ENCODE measurements at regions not wholly inside any gene's neighbourhood (a gene's known extent, or its start where the extent isn't known, plus 50 kb on each side); places are given as distances from the start of the nearest gene placed in this dataset.
"Not testable (repeated sequence)": the region's sequence is repeated elsewhere in the genome, so short reads cannot be mapped to it uniquely, and the experiment has no call there.

DNA sequence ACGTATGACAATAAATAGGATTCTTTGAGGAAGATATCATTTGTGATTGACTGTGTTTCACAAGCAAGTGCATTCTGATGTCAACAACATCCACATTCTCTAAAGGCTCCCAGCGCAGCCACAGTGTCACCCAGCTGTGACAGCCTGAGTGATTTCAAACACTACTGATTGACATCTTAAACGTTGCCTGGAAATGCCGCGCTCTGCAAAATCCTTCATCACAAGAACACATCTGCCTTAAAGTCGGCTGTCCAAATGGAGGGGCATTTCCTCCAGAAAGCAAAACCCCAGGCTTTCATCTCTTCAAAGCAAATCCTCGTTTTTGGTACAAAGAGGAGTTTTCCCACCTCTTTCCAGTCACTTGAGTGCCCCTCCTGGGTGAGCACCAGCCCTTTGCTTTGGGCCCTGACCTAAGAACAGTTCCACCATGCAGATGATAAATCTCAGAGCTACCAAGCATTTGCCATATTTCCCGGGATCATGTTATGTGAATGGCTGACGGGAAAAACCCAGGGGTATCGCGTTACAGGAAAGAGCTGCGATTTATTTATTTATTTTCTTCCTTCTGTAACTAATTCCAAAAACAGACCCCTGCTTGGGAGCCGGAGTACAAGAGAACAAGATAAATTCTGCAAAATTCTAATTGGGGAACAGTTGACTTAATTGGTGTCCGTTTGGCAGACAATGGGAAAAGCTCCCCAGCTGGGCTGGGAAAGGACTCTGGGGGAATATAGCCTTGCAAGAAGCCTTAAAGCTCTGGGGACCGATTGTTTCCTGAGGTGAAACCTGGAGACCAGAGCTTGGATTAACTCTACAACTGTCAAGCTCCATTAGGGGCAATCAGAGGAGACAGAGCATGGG, 703.8 kb upstream of the NR2F2 start:
- peaks cover 11% of the 10 kb centered on the region; the same call in 1 of the 2 replicates for H3K4me1 ChIP-seq (ENCODE audit: control insufficient read depth, insufficient read depth, low read length)
- no peaks in the 10 kb centered on the region for H3K36me3 ChIP-seq (ENCODE audit: control insufficient read depth, insufficient read depth, low read length)
- H3K9me3 ChIP-seq (ENCODE audit: control insufficient read depth, insufficient read depth, low read length), result no peaks in the 10 kb centered on the region
- H3K9ac ChIP-seq (ENCODE audit: low read depth, low read length), result no peak overlapping the region
- no peak overlapping the region for H3K4me3 ChIP-seq (ENCODE audit: low read depth, low read length)
- H3K27ac ChIP-seq (ENCODE audit: low read depth, low read length), result peak overlapping the region; percentile 18
- H3K27me3 ChIP-seq (ENCODE audit: control insufficient read depth, insufficient read depth, low read length), result no peaks in the 10 kb centered on the region

DNA sequence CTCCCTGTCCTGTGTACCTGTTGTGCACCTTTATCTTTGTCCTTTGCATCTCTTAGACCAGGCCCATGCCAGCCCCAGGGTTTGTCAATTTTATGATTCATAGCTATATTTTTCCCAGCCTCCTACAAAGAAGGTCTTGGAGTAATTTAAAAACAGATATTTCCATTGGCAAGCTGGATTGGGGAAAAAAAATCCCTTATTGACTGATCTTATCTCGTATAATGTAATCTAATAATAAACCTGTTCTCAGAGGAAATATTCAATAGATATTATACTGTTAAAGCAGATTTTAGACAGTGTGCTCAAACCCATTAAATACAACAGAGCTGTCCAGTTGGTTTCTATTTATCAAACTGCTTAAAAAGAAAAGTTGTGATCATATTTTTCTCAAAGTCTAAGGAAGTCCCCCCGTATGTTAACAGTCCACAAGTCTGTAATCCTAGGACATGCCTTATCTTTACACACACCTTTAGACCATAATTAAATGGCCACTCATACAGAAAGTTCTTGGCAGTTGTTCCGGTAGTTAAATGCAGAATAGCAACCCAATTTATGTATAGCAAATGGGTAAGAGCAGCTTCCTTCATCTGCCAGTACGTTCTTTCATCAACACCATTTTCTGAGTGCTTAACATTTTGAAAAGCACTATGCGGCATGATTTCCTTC, 700.9 kb upstream of the NR2F2 start:
- no peaks in the 10 kb centered on the region for H3K27me3 ChIP-seq (ENCODE audit: control insufficient read depth, insufficient read depth, low read length)
- H3K4me3 ChIP-seq (ENCODE audit: low read depth, low read length), result no peak overlapping the region
- H3K36me3 ChIP-seq (ENCODE audit: control insufficient read depth, insufficient read depth, low read length), result no peaks in the 10 kb centered on the region
- no peak overlapping the region for H3K9ac ChIP-seq (ENCODE audit: low read depth, low read length)
- H3K9me3 ChIP-seq (ENCODE audit: control insufficient read depth, insufficient read depth, low read length), result no peaks in the 10 kb centered on the region
- H3K4me1 ChIP-seq (ENCODE audit: control insufficient read depth, insufficient read depth, low read length), result peaks cover 11% of the 10 kb centered on the region; the same call in 1 of the 2 replicates
- H3K27ac ChIP-seq (ENCODE audit: low read depth, low read length), result no peak overlapping the region

DNA sequence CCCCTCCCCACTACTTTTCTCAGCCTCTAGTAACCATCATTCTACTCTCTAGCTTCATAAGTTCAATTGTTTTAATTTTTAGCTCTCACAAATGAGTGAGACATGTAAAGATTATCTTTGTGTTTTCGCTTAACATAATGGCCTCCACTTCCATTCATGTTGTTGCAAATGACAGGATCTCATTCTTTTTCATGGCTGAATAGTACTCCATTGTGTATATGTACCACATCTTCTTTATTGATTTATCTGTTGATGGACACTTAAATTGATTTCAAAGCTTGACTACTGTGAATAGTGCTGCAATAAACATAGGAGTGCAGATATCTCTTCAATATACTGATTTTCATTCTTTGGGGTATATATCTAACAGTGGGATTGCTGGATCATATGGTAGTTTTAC, 699.8 kb upstream of the NR2F2 start:
- Histone ChIP-seq H3K9ac (ENCODE audit: low read depth, low read length) (no peak overlapping the region), H3K27ac (ENCODE audit: low read depth, low read length) (no peak overlapping the region), H3K36me3 (ENCODE audit: control insufficient read depth, insufficient read depth, low read length) (no peaks in the 10 kb centered on the region), H3K9me3 (ENCODE audit: control insufficient read depth, insufficient read depth, low read length) (no peaks in the 10 kb centered on the region), H3K4me1 (ENCODE audit: control insufficient read depth, insufficient read depth, low read length) (peaks cover 11% of the 10 kb centered on the region; the same call in 1 of the 2 replicates), H3K27me3 (ENCODE audit: control insufficient read depth, insufficient read depth, low read length) (no peaks in the 10 kb centered on the region), H3K4me3 (ENCODE audit: low read depth, low read length) (no peak overlapping the region)

DNA sequence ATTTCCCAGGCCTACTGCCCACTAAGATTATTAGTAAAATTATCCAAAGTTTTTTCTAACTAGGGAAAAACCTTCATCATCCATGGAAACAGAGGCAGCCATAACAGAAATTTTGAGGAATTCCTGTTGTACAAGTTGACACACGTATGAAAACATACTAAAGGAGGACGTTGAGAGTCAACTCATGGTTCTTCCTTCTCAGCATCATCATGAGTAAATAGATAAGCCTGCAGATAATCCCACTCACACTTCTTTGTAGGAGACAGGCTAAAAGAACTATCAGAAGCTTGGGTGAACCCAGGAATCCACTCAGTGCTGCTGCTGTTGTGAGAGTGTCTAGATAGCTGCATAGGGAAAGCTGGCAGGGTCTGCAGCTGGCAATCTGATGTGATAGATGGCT, 694.8 kb upstream of the NR2F2 start:
- Histone ChIP-seq H3K36me3 (ENCODE audit: control insufficient read depth, insufficient read depth, low read length) (no peaks in the 10 kb centered on the region), H3K4me3 (ENCODE audit: low read depth, low read length) (no peak overlapping the region), H3K4me1 (ENCODE audit: control insufficient read depth, insufficient read depth, low read length) (no peaks in the 10 kb centered on the region), H3K9ac (ENCODE audit: low read depth, low read length) (no peak overlapping the region), H3K9me3 (ENCODE audit: control insufficient read depth, insufficient read depth, low read length) (no peaks in the 10 kb centered on the region), H3K27me3 (ENCODE audit: control insufficient read depth, insufficient read depth, low read length) (no peaks in the 10 kb centered on the region), H3K27ac (ENCODE audit: low read depth, low read length) (no peak overlapping the region)

DNA sequence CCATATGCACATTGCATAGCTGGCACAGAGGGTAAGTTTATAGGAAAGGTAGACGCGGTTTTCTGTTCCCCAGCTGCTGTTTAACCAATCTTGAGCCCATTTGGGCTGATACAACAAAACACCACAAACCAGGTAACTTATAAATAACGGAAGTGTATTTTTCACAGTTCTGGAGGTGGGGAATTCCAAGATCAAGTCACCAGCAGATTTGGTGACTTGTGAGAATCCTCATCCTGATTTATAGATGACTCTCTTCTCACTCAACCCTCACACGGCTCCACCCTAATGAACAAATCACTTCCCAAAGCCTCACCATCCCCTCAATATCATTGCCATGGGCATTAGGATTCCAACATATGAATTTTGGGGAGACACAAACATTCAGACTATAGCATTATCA, 694.4 kb upstream of the NR2F2 start:
- Histone ChIP-seq H3K4me1 (ENCODE audit: control insufficient read depth, insufficient read depth, low read length) (no peaks in the 10 kb centered on the region), H3K27me3 (ENCODE audit: control insufficient read depth, insufficient read depth, low read length) (no peaks in the 10 kb centered on the region), H3K36me3 (ENCODE audit: control insufficient read depth, insufficient read depth, low read length) (no peaks in the 10 kb centered on the region), H3K9ac (ENCODE audit: low read depth, low read length) (no peak overlapping the region), H3K4me3 (ENCODE audit: low read depth, low read length) (no peak overlapping the region), H3K9me3 (ENCODE audit: control insufficient read depth, insufficient read depth, low read length) (no peaks in the 10 kb centered on the region), H3K27ac (ENCODE audit: low read depth, low read length) (no peak overlapping the region)

DNA sequence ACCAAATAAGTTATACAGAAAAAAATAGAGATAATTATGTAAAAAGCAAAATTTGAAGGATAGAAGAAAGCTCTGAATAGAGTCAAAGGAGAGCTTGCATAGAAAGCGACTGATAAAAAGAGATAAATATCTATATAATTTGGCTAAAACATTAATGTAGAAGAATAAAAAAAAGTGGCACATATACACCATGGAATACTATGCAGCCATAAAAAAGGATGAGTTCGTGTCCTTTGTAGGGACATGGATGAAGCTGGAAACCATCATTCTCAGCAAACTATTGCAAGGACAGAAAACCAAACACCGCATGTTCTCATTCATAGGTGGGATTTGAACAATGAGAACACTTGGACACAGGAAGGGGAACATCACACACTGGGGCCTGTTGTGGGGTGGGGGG, 693.3 kb upstream of the NR2F2 start:
- not testable (repeated sequence) for H3K27ac ChIP-seq (ENCODE audit: low read depth, low read length); H3K4me1 ChIP-seq (ENCODE audit: control insufficient read depth, insufficient read depth, low read length); H3K9me3 ChIP-seq (ENCODE audit: control insufficient read depth, insufficient read depth, low read length); H3K27me3 ChIP-seq (ENCODE audit: control insufficient read depth, insufficient read depth, low read length); H3K4me3 ChIP-seq (ENCODE audit: low read depth, low read length); H3K9ac ChIP-seq (ENCODE audit: low read depth, low read length); H3K36me3 ChIP-seq (ENCODE audit: control insufficient read depth, insufficient read depth, low read length)

DNA sequence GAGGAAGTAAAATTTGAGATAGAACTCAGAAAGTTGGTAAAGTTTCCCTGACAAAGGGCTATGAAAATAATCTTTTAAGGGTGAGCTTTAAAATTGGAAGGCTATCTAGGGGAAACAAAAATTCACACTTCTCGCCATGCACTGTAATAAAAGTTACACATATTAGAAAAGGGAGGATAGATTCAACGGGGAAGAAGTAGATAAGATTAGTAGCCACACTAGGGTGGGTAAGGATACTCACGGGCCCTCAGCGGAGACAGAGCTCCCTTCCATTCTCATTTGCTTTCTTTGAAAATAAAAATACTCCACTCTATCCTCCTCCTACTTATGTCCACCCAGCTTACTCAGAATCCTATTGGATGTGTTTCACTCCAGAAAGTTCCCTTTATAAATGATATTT, 691.3 kb upstream of the NR2F2 start:
- no peaks in the 10 kb centered on the region for H3K27me3 ChIP-seq (ENCODE audit: control insufficient read depth, insufficient read depth, low read length)
- H3K36me3 ChIP-seq (ENCODE audit: control insufficient read depth, insufficient read depth, low read length), result no peaks in the 10 kb centered on the region
- no peak overlapping the region for H3K9ac ChIP-seq (ENCODE audit: low read depth, low read length)
- H3K27ac ChIP-seq (ENCODE audit: low read depth, low read length), result no peak overlapping the region
- no peaks in the 10 kb centered on the region for H3K9me3 ChIP-seq (ENCODE audit: control insufficient read depth, insufficient read depth, low read length)
- no peak overlapping the region for H3K4me3 ChIP-seq (ENCODE audit: low read depth, low read length)
- no peaks in the 10 kb centered on the region for H3K4me1 ChIP-seq (ENCODE audit: control insufficient read depth, insufficient read depth, low read length)

DNA sequence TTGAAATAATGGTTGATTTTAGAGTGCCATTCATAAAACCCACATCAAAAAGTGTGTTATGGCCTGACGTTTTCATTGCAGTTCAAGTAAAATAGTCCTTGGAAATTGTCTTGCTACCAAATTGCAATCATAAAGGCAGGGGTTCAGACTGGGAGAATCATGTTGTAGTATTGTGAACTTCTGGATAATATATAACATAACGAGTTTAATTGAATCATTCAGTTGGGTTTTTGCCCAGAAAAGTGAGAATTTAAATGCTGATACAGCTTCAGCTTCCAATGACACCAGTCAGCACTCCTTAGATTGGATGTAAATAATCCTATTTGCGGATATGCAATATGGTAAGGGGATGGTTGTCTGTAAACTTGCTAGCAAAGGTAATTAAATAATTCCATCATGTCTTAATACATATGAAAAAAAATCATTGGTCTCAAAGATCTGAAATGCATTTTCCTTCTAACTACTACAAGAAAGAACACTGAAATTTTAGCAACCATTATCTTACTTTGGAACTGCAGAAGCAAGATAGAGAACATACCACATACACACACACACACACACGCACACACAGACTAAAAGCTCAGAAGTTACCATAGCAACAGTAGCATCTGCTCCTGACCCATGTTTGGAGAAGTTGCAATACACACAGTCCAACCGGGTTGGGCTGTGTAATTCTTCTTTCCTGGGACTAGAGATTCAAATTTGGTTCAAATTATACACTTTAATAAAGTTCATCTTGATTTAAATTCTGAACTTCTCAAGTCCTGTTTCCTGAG, 686.2 kb upstream of the NR2F2 start:
- Histone ChIP-seq H3K36me3 (ENCODE audit: control insufficient read depth, insufficient read depth, low read length) (no peaks in the 10 kb centered on the region), H3K4me3 (ENCODE audit: low read depth, low read length) (no peak overlapping the region), H3K9ac (ENCODE audit: low read depth, low read length) (no peak overlapping the region), H3K9me3 (ENCODE audit: control insufficient read depth, insufficient read depth, low read length) (no peaks in the 10 kb centered on the region), H3K27ac (ENCODE audit: low read depth, low read length) (no peak overlapping the region), H3K27me3 (ENCODE audit: control insufficient read depth, insufficient read depth, low read length) (no peaks in the 10 kb centered on the region), H3K4me1 (ENCODE audit: control insufficient read depth, insufficient read depth, low read length) (no peaks in the 10 kb centered on the region)

DNA sequence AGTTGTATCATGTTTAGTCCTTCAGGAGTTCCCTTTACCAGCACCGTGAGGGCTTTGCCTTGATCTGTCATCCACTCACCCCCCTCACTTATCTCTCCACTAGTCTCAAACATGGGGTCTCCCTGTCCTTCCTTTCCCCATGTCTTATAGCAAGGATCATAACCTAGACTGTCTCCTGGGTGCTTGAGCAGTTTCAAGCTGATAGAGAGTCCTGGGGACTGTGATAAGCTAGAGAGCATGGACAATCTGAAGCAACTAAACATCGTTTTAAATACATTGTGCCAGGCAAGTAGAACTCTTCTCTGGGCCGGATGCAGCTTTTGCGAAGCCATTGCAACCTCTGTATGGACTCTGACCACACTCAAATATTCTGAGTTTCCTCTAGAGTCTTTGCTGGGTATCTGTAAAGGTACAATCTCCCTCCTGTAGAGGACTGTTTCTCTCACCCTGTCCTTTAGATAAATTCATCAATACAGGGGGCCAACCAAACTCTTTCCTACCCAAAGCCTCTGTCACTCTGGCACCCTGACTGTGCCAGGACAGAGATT, 684.6 kb upstream of the NR2F2 start:
- no peaks in the 10 kb centered on the region for H3K9me3 ChIP-seq (ENCODE audit: control insufficient read depth, insufficient read depth, low read length)
- no peak overlapping the region for H3K4me3 ChIP-seq (ENCODE audit: low read depth, low read length)
- H3K36me3 ChIP-seq (ENCODE audit: control insufficient read depth, insufficient read depth, low read length), result no peaks in the 10 kb centered on the region
- H3K27ac ChIP-seq (ENCODE audit: low read depth, low read length), result no peak overlapping the region
- H3K4me1 ChIP-seq (ENCODE audit: control insufficient read depth, insufficient read depth, low read length), result no peaks in the 10 kb centered on the region
- H3K27me3 ChIP-seq (ENCODE audit: control insufficient read depth, insufficient read depth, low read length), result no peaks in the 10 kb centered on the region
- no peak overlapping the region for H3K9ac ChIP-seq (ENCODE audit: low read depth, low read length)

DNA sequence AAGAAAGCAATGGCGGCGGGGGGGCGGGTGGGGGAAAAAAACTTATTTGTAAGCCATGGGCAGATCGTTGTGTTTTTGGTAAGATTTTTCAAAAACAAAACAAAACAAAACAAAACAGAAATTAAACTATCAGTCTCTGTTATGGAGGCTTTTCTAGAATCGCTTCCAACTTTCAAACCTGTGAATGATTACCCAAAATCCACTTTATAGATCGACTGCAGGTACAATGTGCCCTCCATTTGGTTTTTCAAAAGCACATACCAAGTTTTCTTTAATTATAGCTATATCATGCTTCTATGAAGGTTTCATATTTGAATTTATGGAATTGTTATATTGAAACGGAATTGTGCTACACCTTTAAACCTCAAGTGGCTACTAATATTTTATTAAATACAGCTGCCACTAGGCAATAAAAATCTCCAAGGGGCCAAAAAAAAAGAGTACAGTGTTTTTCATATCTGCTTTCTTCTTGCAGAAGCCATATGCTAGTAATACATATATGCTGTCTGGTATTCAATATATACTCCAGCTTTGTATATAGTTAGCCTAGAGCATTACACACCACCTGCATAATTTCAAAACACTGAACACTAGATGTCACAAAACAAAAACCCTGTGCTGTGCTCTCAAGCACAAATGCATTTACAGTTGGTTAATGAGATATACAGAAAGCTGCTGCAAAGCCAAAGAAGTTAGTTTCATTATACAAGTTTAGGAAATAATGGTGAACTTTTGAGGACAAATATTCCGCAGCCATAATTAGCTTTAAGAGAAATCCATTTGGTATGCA, 683.8 kb upstream of the NR2F2 start:
- H3K9me3 ChIP-seq (ENCODE audit: control insufficient read depth, insufficient read depth, low read length), result no peaks in the 10 kb centered on the region
- H3K4me1 ChIP-seq (ENCODE audit: control insufficient read depth, insufficient read depth, low read length), result no peaks in the 10 kb centered on the region
- H3K9ac ChIP-seq (ENCODE audit: low read depth, low read length), result no peak overlapping the region
- no peaks in the 10 kb centered on the region for H3K27me3 ChIP-seq (ENCODE audit: control insufficient read depth, insufficient read depth, low read length)
- H3K4me3 ChIP-seq (ENCODE audit: low read depth, low read length), result no peak overlapping the region
- H3K27ac ChIP-seq (ENCODE audit: low read depth, low read length), result no peak overlapping the region
- no peaks in the 10 kb centered on the region for H3K36me3 ChIP-seq (ENCODE audit: control insufficient read depth, insufficient read depth, low read length)
